Activated CD4-positive, alpha-beta T cell treated with anti-CD3 and anti-CD28 coated beads, Interleukin-2, amount 50 U/mL, for 1 hour (primary cell): ENCODE measurements at regions not wholly inside any gene's neighbourhood (a gene's known extent, or its start where the extent isn't known, plus 50 kb on each side); places are given as distances from the start of the nearest gene placed in this dataset.
A peak's percentile ranks its signal among the peaks of the same experiment; 100 is the strongest.

Experiments used
- DNase-seq: peaks from one replicate; pipeline ENCODE4 v3.0.0-alpha.2; 2020

- no peak for DNase-seq
These were observed 97.8 kb downstream of the AQP9 start for GRCh38 chr15:58235961-58236360.

DNA sequence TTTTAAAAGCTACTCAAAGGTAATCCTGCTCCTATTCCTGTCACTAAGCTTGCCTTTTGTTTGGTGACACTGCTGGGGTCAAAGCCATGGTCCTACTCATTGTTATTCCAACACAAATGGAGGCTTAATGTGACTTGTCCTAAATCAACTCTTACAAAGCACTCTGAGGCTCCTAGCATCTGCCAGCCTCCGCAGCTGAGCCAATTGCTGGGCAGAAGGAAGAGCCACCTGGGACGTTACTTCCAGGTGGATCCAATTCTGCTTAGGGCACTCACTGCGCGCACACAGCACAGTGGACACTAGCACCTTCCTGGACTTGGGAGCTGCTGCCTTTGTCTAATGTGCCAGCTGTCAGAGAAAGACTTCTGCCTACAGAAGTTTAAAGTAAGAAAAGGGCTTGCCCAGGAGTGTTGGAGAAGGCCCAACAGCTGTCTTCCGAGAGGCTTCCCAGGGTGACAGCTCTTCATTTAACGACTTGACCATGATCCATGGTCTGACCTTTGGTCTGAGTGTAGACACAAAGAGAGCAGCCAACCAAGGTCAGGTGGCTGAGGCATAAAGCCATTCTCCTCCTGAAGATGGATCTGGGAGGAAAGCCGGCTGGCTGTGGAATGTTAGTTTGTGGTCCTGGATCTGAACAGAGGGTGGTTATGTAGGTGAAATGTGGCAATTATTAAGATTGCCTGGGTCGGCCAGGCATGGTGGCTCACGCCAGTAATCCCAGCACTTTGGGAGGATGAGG, 102.2 kb downstream of the AQP9 start:
- DNase-seq, result no peak

DNA sequence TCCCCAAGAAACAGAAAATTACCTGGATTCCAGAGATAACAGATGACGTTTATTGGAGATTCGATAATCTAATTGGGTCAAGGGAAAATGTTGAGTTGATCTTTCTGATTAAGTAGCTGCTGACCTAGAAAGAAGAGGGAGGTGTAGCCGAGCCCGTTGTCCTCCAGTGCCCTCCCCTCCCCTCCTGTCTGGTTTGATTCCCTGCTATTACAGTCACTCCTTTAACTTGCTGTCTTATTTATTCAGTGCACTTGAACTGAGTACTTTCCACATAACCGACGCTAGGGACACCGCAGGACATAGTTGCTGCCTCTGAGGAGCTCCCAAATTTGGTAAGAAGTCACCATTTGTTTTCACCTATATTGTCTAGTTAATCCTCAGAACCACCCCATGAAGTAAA, 103.7 kb downstream of the AQP9 start:
- DNase-seq, result no peak

DNA sequence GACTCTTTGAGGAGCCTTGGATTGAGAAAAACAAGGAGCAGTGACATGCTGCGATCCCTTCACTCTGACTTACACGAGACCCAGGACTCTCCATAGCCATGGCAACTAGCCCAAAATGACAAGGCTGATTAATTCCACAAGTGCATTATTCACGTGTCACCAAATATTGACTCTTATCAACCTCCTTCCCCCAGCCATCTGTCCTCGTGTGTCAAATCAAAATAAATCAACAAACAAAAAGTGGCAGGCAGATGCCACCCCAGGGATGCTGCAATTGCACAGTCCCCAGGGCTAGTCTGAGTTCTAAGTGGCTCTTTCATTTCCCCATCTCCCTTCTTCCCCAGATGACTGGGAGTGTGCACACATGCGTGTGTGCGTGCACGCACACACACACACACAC, 104.9 kb downstream of the AQP9 start:
- DNase-seq, result no peak

DNA sequence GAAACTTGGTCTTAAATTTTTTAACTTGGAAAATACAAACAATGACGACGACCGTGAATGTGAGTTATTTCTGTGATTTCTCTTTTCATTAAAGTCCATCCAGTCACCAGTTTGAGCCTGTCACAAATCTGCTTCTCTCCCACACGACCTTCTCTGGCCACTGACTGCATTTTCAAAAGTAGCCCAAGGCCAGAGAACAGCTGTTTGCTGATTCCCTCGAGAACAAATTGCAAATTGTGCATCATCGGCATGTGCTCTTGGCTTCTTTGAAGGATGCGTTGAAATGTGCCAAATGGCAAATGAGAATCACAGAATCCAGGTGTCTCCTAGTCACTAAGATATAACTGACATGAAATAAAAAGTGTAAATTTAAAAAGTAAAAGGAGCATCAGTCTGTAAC, 106.4 kb downstream of the AQP9 start:
- no peak for DNase-seq

DNA sequence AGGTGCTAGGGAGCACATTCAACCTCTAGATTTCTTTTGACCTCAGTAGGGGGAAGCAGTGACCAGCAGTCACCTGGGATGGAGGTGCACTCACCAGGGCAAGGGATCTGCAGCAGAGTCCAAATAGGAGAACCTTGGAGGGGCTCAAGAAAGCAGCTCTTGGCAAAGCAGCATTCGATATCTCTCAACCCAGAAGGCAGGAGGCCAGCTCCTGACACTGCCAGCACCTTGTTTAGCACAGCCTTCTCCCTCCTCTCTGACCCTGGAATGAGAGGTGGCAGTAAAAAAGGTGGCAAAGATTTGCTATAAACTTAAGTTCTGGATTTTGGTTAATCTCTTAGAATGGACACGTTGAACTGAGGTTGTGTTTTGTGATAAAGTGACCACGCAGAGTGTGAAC, 107.9 kb downstream of the AQP9 start:
- no peak for DNase-seq

GRCh38 chr15:58247855-58248842, 110.0 kb downstream of the AQP9 start:
- no peak for DNase-seq

DNA sequence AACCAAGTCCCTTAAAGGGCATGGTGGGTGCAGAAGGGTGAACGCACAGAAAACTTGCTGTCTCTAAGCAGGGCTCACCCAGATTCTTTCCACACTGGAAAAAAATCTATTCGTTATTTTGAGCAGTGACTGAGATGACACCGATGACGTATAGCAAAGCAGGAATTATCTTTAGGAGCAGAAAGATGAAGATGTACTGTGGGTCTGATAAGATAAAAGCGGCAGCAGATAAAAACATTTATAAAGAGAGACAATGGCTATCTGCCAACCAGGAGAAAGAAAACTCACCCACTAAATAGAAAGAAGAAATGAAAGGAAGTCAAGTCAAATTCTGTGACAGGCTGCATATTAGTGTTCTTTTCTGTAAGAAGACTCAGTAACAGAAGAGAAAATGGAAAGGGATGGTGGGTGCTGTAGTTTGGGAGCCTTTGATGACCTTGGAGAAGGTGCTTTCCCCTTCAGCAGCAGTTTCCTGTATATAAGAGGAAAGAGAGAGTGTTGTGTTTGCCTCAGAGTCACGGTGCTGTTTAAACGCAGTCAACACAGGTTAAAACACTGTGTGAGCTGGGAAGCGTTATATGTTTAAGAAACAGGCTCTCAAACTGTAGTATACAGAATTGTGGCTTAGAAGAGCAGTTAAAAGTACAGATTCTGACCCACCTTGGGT, 111.6 kb downstream of the AQP9 start:
- DNase-seq, result no peak

DNA sequence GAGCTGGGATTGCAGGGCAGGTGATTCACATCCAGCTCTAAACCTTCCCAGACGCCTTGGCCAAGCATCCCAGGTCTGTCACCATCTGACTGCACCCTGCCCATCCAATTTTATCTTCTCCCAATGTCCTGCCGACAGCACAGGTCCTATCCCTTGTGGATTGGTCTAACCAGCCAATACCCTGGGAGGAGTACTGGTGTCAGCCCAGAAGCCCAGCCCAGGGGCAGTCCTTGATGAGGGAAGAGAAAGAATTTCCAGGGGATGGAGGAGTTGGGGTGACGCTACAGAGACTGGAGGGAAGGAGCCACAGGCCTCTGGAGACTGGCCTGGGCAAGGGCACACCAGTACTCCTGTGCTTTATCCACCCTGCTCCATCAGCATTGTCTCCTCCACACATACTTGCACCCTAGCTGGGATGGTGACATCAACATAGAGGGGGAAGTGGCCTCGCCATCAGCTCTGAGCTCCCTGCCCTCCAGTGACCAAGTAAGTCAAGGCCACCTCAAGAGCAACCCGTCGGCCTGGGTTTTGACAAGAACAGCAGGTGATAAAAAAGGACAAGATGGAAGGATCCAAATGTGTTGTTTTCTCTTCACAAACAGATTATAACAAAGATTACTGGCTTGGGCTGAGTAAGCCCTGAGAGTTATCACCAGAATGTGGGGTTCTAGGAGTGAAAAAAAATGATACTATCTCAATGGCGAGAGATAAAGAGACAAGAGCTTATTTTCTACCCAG, 114.6 kb downstream of the AQP9 start:
- no peak for DNase-seq

DNA sequence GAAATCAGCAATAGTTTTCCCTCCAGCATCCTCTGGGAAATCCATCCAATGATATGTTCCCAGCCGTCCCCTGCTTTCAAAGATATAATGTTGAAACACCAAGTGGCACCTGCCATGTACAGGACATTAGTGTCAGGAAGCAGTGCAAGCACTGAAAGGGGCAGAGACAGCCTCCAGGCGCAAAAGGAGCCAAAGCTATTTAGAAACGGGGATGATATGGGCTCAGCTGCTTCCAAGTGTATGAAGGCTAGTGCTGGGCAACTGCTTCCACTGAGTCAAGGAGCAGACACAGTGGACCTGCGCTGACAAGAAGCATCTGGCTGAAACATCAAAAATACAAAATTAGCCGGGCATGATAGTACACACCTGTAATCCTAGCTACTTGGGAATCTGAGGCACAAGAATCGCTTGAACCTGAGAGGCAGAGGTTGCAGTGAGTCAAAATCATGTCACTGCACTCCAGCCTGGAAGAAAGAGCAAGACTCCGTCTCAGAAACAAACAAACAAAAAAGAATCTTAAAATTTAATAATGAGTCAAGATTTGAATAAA, 119.7 kb downstream of the AQP9 start:
- DNase-seq, result no peak

GRCh38 chr15:58258501-58259292, 120.5 kb downstream of the AQP9 start:
- no peak for DNase-seq

GRCh38 chr15:58260205-58260724, 122.1 kb downstream of the AQP9 start:
- DNase-seq, result no peak

DNA sequence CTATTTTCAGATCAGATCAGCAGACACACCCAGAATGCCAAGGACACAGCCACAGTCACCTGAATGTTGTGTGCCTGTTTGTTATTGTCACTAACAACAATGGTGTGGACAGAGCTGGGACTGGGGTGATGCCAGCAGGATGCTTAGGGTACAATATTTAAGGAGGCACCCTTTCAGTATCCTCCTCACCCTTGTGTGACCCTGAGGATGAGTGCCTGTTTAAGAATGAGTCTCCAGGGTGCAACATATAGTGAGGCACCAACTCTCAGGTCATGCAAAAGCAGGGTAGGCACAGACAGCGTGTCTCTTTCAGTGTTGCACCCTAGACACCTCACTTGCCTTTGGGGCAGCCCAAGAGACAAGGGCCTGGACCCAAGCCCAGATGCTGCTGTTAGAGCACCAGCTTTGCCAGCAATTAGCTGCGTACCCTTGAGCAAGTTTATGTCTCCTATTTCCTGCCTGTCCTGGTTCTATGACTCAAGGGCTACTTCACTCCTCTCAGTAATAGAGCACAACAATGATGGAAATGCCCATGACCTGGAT, 122.6 kb downstream of the AQP9 start:
- no peak for DNase-seq

DNA sequence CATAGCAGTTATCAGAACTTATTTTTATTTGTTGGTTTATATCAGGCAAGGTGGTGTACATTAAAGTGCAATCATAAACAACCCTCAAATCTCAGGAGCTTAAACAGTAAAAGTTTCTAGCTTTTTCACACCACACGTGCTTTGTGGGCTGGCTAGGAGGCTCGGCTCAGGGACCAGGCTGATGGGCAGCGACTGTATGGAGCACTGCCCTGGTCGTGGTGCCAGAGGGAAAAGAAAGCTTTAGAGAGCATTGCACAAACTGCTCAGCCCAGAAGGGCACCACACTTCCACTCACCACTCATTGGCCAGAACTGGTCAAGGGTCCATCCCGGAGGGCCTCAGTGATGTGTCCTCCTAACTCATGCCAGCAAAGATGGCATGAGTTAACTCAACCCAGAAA, 123.2 kb downstream of the AQP9 start:
- no peak for DNase-seq

DNA sequence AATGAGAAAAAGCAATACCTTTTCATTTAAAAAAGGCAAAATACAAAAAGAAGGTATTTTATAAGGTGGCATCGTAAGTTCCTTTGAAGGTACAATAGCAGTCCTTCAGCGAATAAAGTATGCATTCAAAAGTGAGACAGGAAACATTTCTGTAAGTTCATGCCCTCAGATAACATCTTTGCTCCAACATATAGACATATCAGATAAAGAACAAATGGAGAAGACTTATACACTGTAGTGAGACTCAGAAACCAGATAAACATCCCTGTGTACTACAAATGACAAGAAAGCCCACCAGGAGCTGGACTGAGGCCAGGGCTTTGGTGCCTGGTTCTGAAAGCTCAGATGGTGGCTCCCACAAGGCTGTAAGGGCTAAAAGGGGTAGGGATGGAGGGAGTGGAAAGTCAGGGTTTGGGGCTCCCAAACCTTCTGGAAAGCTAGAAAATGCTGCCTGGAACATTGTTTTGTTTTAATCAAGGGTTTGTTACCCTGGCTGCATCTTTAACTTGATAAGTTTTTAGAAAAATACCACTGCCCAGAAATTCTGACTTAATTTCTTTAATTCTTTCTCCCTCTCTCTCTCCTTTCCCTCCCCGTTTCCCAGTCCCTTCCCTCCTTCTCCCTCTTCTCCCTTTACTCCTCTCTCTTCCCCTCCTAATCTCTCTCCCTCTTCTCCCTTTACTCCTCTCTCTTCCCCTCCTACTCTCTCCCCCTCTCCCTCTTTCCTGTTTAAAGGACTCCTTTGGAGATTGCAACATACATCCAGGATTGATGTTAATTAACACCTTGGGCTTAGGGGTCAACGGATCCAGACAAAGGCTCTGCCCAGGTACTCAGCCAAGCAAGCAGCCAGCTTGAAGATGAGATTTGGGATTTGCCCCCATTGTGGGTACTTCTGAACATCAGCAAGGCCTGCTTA, 126.1 kb downstream of the AQP9 start:
- no peak for DNase-seq

DNA sequence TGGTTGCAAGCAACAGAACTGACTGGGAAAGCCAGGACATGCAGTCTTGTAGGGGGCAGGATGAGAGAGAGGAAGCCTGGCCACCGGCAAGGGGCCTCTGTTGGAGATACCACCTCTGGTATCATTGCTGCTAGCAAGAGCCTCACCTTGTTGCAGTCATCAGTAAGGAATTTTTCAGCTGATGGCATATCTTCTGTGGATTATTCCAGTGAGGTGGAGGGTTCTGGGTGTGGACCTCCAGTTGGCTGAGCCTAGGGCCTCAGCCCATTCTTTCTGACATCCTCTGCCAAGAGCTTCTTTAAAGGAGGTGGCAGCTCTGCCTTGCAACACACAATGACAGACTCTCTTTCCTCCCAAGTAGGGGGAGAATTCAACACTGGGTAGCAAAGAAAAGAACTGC, 128.9 kb downstream of the AQP9 start:
- no peak for DNase-seq

DNA sequence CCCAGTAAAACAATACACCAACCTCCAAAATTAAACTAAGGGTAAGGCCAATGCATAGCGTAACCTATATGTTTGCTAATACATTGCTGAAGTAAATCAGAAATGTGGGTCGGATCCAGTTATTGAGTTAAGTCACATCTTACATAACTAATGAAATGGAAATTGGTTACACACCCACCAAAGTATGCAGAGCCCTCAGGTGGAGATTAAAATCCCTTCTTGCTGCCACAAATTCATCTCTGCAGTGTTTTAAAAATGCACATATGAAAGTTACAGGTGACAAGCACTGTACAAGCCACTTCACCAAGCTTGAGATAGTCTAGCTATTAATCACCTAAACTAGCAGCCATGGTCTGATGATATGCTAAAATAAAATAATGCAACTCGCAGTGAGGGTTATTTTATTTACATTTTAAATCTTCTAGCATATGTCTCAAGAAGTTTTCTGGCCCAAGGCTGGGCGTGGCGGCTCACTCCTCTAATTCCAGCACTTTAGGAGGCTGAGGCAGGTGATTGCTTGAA, 130.6 kb downstream of the AQP9 start:
- DNase-seq, result no peak

DNA sequence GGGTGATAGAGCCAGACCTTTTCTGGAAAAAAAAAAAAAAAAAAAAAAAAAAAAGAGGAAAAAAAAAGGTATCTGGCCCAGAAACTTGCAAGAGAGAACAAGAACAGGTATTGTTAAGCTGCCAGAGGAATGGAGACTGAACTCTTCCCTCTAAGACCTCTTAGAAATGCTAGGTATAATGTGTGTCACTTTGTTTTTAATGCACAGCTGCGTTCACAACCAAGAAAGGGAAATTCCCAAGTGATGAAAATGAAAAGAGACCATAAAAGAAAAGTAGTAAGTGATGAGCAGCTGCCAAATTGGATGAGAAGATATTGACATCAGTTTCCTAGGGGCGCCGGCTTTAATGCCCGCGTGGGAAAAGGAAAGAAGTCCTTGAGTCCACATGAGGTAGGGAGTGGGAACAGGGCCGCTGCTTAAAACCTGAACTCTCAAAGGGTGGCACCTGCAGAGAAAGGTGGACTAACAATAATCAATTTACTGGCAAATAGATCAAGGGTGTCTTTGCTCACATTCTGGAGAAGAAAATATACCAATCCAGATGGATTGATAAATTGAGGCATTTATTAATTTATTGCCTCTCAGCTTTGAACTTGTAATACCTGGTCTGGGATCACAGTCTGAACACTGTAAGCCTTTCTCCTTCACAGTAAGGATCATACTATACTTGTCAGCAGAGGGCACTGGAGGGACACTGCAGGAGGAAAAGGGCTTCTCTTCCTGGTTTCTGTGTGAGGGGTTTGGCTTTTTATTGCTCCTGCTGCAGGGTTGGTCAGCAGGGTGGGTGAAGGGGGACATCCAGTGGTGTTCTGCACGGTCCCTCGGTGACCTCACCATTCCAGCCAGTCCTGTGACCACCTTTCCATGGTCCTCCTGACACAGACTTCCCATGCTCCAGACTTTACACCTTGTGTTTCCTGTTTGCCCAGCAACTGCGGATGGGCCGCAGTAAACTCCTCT, 131.6 kb downstream of the AQP9 start:
- peak; percentile 13 for DNase-seq

DNA sequence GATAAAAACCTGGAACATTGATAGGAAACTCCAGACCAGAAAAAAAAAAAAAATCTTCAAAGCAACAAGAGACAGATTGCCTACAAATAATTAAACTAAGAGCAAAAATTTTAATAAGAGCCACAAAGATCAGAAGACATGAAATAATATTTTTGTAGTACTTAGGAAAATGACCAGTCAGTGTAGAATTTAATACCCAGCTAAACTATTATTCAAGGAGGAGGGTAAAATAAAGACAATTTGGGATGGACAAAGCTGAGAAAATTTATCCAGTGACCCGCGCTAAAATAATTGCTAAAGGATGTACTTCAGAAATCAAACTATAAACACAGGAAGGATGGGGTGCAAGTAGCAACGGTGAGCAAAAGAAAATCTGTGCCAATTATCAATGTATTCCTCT, 133.2 kb downstream of the AQP9 start:
- no peak for DNase-seq
